HG03066 (cell line): ENCODE measurements at regions not wholly inside any gene's neighbourhood (a gene's known extent, or its start where the extent isn't known, plus 50 kb on each side); places are given as distances from the start of the nearest gene placed in this dataset.

ENCODE experiments used
- ATAC-seq: cut with Tn5 transposase; IDR thresholded peaks from one replicate; pipeline ENCODE4 v1.9.1; 2021; ENCODE audit warnings: low read depth; ENCODE audit not compliant: unreplicated experiment

GRCh38 chr15:94535298-94536048, 304.1 kb downstream of the MCTP2 start:
- ATAC-seq: no peak

DNA sequence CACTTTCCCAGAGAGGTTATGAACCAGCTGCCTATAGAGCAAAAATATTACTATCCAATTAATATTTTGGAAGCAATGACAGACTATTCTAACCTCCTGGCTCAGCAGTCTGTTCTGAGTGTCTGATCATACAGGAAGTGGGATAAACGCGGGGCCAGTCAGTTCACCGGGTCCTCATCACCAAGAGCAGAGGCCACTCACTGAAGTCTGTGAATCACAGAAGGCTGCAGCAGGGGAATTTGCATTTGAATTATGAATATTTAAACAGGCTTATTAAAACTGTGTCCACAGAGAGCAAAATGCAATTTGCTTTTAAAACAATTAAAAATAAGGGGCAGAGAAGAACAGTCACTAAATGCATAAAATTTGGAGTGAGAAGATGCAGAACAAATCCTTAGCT, 305.2 kb downstream of the MCTP2 start:
- ATAC-seq: no peak

DNA sequence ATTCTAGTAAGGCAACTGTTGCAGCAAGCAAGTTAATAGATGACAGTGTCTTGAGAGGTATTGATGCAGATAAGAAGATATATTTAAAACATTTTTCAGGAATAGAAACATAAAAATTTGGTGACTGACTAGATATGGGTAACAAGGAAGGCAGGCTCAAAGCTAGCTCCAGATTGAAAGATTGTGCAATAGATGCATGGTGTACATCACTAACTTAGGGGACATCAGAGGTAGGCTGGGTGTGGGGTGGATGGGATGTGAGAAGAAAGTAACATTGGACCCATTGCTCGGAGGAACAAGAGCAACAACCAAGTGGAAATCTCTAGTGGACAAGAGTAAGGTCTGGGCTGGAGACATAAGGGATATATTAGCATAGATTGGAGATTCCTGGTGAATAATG, 306.9 kb downstream of the MCTP2 start:
- no peak for ATAC-seq

GRCh38 chr15:94542391-94542790, 311.0 kb downstream of the MCTP2 start:
- no peak for ATAC-seq

DNA sequence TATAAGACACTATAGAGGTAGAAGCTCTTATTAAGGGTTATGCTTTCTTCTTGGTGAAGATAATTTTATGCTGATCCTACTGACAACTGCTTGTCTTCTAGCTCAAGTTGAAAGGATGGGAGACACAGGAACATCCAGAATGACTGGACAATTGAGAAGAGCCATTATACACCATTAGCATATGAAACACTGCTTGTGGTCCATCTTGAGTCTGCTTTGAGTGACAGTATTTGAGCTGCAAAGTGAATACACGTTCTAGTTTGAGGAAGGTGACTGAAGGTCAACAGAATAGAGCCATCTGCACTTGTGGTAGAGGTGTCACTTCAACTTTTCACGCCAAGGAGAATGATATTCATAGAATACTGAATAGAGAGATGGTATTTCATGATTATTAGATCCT, 315.4 kb downstream of the MCTP2 start:
- no peak for ATAC-seq

- no peak for ATAC-seq
These were observed 316.4 kb downstream of the MCTP2 start for GRCh38 chr15:94547711-94548110.

DNA sequence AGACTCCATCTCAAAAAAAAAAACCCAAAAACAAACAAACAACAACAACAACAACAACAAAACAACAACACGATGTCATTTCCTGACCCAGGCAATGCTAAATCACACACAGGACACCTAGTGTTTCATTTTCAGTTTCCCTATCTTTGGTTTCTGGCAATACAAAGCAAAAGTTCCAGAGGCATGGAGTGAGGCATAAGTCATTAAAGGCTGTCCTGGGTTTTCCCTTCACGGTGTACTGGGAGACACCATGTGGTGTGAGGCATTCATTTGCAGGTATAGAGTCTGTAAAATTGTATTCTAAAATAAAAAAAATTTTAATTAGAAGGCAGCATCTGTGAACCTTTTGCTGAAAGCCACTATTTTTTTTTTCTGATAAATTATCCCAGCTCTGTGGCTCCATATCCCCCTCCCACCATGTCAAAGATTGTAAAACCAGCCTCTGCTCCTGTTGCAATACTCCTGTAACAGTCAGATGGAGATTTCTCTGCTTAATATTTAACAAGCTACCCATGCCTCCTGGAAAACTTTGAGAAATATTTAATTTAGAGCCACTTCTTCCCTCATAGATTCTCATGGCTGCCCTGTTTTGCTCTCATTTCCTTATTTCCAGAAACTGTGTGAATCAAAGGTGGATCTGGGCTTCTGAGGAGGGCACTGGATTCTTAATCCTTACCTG, 324.6 kb downstream of the MCTP2 start:
- no peak for ATAC-seq

- ATAC-seq: no peak
These were observed 329.8 kb downstream of the MCTP2 start for GRCh38 chr15:94561036-94561689.

GRCh38 chr15:94563456-94563855, 332.1 kb downstream of the MCTP2 start:
- ATAC-seq: no peak

- ATAC-seq: peak; percentile 74
These were observed 345.6 kb downstream of the MCTP2 start for GRCh38 chr15:94576889-94577533.

DNA sequence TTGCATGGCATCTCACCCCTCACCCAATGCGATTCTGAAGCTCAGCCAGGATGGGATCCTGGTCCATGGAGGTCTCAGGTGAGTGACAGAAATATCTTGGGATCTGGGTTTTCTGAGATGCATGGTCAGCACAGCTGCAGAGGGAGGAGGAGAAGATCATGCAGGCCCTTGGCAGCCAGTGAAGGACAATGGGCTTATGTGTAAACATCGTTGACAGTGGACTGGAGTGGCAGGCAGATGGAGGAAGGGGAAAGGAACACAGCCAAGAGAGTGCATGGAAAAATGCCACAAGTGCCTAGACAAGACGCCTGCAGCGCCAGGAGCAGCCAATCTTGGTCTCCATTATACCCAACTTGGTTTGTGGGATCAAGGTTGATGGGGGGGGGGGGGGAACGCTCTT, 347.9 kb downstream of the MCTP2 start:
- ATAC-seq: no peak

DNA sequence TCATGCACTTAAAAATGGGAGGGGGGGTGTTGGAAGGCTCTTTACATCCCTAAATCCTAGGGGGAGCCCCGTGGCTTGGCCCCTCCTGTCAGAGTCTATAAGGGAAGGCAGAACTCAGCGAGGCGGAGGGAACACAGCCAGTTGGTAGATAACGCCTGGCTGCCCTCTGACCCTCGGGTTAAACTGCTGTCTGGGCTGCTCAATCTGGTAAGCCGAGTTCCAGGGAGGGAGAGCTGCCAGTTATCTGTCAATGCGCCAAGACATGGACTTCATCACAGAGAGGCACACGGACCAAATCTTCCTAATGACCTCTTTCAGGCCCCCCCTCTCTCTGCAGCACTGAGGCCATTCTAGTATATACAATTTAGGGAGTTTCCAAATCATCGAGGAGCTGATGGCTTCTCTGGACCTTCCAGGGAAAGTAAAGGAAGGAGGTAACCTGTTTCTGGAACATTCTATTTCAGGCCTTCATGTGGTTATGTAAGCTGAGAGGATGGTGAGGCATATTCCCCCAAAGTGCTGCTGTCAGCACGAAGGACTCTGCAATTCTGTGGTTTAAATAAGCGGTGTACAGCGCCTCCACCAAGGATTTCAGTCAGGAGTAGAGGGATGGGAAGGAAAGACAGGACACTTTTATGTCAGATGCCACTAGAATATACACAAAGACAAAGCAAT, 349.0 kb downstream of the MCTP2 start:
- ATAC-seq: no peak

DNA sequence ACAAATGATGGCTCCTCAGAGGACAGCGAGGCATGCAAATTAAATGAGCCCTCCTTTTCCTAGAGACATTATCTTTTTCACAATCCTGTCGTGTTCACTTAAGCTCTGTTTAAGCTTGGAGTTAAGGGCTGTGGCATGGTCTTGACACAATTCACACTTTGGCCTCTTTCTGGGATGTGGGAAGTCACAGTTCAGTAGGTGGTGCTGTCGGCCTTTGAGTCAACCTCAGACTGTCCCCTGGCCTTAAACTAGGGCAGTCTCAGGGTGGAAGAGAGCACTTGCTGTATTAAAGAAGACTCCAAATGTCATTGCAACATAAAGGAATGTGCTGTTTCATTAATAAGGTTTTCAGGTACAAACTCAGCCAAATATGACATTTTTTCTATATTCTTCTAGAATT, 351.0 kb downstream of the MCTP2 start:
- peak; percentile 36 for ATAC-seq

DNA sequence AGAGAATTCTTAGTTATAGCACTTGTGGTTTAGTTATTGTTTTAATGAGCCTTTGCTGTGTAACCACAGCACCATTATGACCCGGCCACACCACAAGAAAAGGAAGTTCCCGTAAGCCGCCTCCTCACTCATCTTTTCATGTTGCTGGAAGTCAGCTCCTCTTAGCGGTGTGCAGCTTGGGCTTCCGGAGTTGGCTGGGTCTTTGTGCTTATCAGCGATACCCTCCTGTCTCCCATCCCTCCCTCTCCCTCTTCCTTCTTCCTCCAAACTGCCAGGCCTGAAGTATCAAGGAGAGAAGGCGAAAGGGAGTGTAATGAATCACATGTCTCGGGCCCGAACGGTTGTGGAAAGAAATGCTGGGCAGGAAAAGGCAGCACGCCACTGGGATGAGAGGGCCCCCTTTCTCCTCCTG, 353.5 kb downstream of the MCTP2 start:
- ATAC-seq: peak; percentile 77

DNA sequence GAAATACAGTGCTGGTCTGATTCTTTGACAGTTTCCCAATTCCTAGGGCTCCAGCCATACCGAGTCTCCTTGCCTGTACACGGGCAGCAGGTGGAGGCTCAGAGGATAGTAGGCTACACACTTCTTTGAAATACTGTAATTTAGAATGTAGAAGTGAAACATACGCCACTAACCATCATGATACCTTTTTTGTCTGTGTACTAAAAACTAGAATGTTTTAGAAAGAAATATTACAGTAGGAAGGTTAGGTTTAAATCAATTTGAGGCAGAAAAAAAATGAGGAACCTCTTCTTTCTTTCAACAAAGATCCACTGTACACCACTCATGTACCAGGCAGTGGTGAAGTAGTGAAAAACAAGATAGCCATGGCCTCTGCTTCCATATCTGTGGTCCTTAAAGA, 354.7 kb downstream of the MCTP2 start:
- peak; percentile 71 for ATAC-seq

GRCh38 chr15:94587113-94587512, 355.8 kb downstream of the MCTP2 start:
- no peak for ATAC-seq

DNA sequence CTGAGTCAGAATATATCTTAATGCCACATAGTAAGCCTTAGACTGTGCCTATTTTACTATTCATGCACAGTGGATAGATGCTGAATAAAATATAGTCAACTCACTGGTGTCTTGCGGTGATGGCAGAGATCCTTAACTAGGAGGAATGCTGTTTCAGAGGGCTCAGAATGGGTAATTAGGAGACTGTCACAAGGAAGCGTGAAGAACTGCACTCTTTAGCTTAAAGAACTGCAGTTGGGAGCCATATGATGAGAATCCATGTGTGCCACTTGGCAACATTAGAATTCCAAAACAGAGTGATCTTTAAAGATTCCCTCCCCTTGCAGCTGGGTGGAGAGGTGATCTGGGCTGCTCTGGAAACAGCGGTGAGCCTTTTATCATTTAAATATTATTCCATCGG, 357.6 kb downstream of the MCTP2 start:
- ATAC-seq: no peak

DNA sequence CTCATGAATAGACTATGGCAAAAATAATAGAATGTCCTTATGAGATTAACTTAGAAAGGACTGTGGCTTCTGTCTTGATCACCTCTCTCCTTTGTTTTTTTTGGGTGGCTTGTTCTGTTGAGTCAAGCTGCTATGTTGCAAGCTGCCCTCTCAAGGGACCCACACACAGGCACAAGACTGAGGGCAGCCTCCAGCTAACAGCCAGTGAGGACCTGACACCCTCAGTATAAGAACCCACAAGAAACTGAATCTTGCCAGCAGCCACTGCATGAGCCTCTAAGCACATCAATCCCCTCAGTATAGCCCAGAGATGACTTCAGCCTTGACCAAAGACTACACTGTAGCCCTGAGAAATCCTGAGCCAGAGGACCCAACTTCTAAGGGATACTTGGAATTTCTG, 361.1 kb downstream of the MCTP2 start:
- ATAC-seq: no peak

- no peak for ATAC-seq
These were observed 365.3 kb downstream of the MCTP2 start for GRCh38 chr15:94596707-94597106.

- ATAC-seq: no peak
These were observed 369.1 kb downstream of the MCTP2 start for GRCh38 chr15:94600505-94600904.
